Chondrocyte (in vitro differentiated cells): ENCODE measurements at regions not wholly inside any gene's neighbourhood (a gene's known extent, or its start where the extent isn't known, plus 50 kb on each side); places are given as distances from the start of the nearest gene placed in this dataset.

Experiments
- DNase-seq: peaks from one replicate; pipeline ENCODE4 v3.0.0; 2021; ENCODE audit warnings: mixed read lengths, low spot score
- H3K27ac Mint-ChIP-seq: one replicate; pipeline ENCODE4 v1.8.0; 2021; ENCODE audit warnings: mild to moderate bottlenecking, moderate library complexity, mixed read lengths; ENCODE audit not compliant: unreplicated experiment
- H3K27me3 Mint-ChIP-seq: 2 replicates; pipeline ENCODE4 v1.8.0; 2021; ENCODE audit warnings: low read depth, mixed read lengths
- H3K36me3 Mint-ChIP-seq: 2 replicates; pipeline ENCODE4 v1.8.0; 2021; ENCODE audit warnings: low read depth, mixed read lengths
- H3K4me1 Mint-ChIP-seq: 2 replicates; pipeline ENCODE4 v1.8.0; 2021; ENCODE audit warnings: low read depth, mild to moderate bottlenecking, mixed read lengths
- H3K4me3 Mint-ChIP-seq: one replicate; pipeline ENCODE4 v1.8.0; 2021; ENCODE audit warnings: mild to moderate bottlenecking, moderate library complexity, mixed read lengths; ENCODE audit not compliant: unreplicated experiment
- H3K9me3 Mint-ChIP-seq: 2 replicates; pipeline ENCODE4 v1.8.0; 2021; ENCODE audit warnings: low read depth, mixed read lengths
- CTCF ChIP-seq: fragments of 200-600 bp; sonication (generic); IDR thresholded peaks from 2 replicates; pipeline ENCODE4 v1.5.0; 2021; ENCODE audit warnings: antibody characterized with exemption, mild to moderate bottlenecking, moderate library complexity

- Mint-ChIP-seq H3K4me1 (no peaks in the 10 kb centered on the region), H3K36me3 (no peaks in the 10 kb centered on the region), H3K27me3 (peaks cover 8% of the 10 kb centered on the region), H3K27ac (no peak overlapping the region), H3K9me3 (no peaks in the 10 kb centered on the region), H3K4me3 (no peak overlapping the region)
- no peak for DNase-seq
- TF ChIP-seq CTCF: no peak
Observed at GRCh38 chr3:152611905-152612304, 223.0 kb upstream of the P2RY1 start.

GRCh38 chr3:152613851-152614250 is 221.1 kb upstream of the P2RY1 start:
- Mint-ChIP-seq H3K27me3 (peaks cover 8% of the 10 kb centered on the region), H3K27ac (no peak overlapping the region), H3K4me3 (no peak overlapping the region), H3K9me3 (no peaks in the 10 kb centered on the region), H3K4me1 (no peaks in the 10 kb centered on the region), H3K36me3 (no peaks in the 10 kb centered on the region)
- no peak for TF ChIP-seq CTCF
- DNase-seq: no peak

- Mint-ChIP-seq H3K27ac (no peak overlapping the region), H3K36me3 (no peaks in the 10 kb centered on the region), H3K9me3 (no peaks in the 10 kb centered on the region), H3K27me3 (peaks cover 8% of the 10 kb centered on the region), H3K4me1 (no peaks in the 10 kb centered on the region), H3K4me3 (no peak overlapping the region)
- no peak for TF ChIP-seq CTCF
- no peak for DNase-seq
Observed at GRCh38 chr3:152615681-152616080, 219.2 kb upstream of the P2RY1 start.

GRCh38 chr3:152617609-152618008 is 217.3 kb upstream of the P2RY1 start:
- no peak for TF ChIP-seq CTCF
- H3K4me1 Mint-ChIP-seq: no peaks in the 10 kb centered on the region
- no peaks in the 10 kb centered on the region for H3K36me3 Mint-ChIP-seq
- no peaks in the 10 kb centered on the region for H3K27me3 Mint-ChIP-seq
- H3K4me3 Mint-ChIP-seq: no peak overlapping the region
- H3K9me3 Mint-ChIP-seq: no peaks in the 10 kb centered on the region
- DNase-seq: no peak
- no peak overlapping the region for H3K27ac Mint-ChIP-seq

- H3K27ac Mint-ChIP-seq: no peak overlapping the region
- no peaks in the 10 kb centered on the region for H3K4me1 Mint-ChIP-seq
- TF ChIP-seq CTCF: no peak
- H3K9me3 Mint-ChIP-seq: no peaks in the 10 kb centered on the region
- H3K27me3 Mint-ChIP-seq: no peaks in the 10 kb centered on the region
- H3K36me3 Mint-ChIP-seq: no peaks in the 10 kb centered on the region
- no peak for DNase-seq
- no peak overlapping the region for H3K4me3 Mint-ChIP-seq
Observed at GRCh38 chr3:152618529-152618928, 216.4 kb upstream of the P2RY1 start.
